ENCODE measurements at regions not wholly inside any gene's neighbourhood (a gene's known extent, or its start where the extent isn't known, plus 50 kb on each side); places are given as distances from the start of the nearest gene placed in this dataset.
A peak's percentile ranks its signal among the peaks of the same experiment; 100 is the strongest.

GRCh38 chr2:160868891-160869290 lies 291.3 kb upstream of the TANK start:
- Mint-ChIP-seq H3K36me3 (no peaks in the 10 kb centered on the region), H3K27ac (no peak overlapping the region), H3K4me3 (no peak overlapping the region), H3K27me3 (ENCODE audit: low read depth) (no peaks in the 10 kb centered on the region), H3K9me3 (no peaks in the 10 kb centered on the region), H3K4me1 (peaks cover 11% of the 10 kb centered on the region)
- DNase-seq (ENCODE audit: low spot score in 2 of 2, unreplicated experiment in 2 of 2) = no peak
- TF ChIP-seq, protein P1, sequence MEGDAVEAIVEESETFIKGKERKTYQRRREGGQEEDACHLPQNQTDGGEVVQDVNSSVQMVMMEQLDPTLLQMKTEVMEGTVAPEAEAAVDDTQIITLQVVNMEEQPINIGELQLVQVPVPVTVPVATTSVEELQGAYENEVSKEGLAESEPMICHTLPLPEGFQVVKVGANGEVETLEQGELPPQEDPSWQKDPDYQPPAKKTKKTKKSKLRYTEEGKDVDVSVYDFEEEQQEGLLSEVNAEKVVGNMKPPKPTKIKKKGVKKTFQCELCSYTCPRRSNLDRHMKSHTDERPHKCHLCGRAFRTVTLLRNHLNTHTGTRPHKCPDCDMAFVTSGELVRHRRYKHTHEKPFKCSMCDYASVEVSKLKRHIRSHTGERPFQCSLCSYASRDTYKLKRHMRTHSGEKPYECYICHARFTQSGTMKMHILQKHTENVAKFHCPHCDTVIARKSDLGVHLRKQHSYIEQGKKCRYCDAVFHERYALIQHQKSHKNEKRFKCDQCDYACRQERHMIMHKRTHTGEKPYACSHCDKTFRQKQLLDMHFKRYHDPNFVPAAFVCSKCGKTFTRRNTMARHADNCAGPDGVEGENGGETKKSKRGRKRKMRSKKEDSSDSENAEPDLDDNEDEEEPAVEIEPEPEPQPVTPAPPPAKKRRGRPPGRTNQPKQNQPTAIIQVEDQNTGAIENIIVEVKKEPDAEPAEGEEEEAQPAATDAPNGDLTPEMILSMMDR (IDR thresholded peaks at IDR 0.05; ENCODE audit: unreplicated experiment) = no peak

- H3K27me3 Mint-ChIP-seq (ENCODE audit: low read depth) = no peaks in the 10 kb centered on the region
- H3K4me3 Mint-ChIP-seq = no peak overlapping the region
- no peak overlapping the region for H3K27ac Mint-ChIP-seq
- H3K36me3 Mint-ChIP-seq = no peaks in the 10 kb centered on the region
- TF ChIP-seq, protein P1 (IDR thresholded peaks at IDR 0.05; ENCODE audit: unreplicated experiment) = no peak
- H3K9me3 Mint-ChIP-seq = no peaks in the 10 kb centered on the region
- no peak for DNase-seq (ENCODE audit: low spot score in 2 of 2, unreplicated experiment in 2 of 2)
- peaks cover 11% of the 10 kb centered on the region for H3K4me1 Mint-ChIP-seq
Measured at GRCh38 chr2:160869411-160869810, 290.8 kb upstream of the TANK start.

DNA sequence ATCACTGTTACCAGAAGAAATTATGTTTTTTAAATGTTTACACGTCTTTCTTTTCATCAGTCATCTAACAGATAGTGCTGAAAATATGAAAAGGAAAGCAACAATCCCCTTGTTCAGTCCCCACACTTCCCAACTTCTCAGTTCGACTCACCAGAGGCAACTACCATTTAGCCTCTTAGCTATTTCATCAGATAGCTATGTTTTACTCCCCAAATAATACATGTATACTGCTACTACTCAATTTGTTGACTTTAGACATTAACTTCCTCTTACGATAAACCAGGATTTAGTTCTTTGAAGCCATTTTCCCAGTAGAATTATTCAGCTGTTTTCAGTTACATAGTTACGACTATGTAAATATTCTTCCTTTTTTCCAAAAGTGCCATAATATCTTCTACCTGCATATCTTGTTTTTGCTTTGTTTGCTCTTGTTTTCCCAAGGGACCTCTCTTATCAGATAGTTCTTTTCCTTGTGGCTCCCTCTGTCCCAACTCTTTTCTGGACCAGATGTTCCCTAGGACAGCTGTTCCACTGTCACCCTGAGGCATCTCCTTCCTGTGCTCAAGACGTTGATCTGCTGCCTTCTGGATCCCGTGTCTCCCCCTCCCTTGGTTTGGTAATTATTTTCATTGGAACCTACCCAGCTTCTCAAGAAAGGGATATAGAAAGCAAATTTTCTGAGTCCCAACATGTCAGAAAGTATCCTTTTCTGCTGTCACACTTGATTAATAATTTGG lies 289.3 kb upstream of the TANK start:
- H3K27me3 Mint-ChIP-seq (ENCODE audit: low read depth) = no peaks in the 10 kb centered on the region

GRCh38 chr2:160871953-160872352 lies 288.3 kb upstream of the TANK start:
- DNase-seq (ENCODE audit: low spot score in 2 of 2, unreplicated experiment in 2 of 2) = no peak
- H3K4me1 Mint-ChIP-seq = peaks cover 11% of the 10 kb centered on the region
- no peak overlapping the region for H3K4me3 Mint-ChIP-seq
- H3K36me3 Mint-ChIP-seq = no peaks in the 10 kb centered on the region
- no peaks in the 10 kb centered on the region for H3K9me3 Mint-ChIP-seq
- H3K27me3 Mint-ChIP-seq (ENCODE audit: low read depth) = no peaks in the 10 kb centered on the region
- TF ChIP-seq, protein P1 (IDR thresholded peaks at IDR 0.05; ENCODE audit: unreplicated experiment) = no peak
- no peak overlapping the region for H3K27ac Mint-ChIP-seq

More for the DNA sequence above, 289.3 kb upstream of the TANK start:
- no peak for DNase-seq (ENCODE audit: low spot score in 2 of 2, unreplicated experiment in 2 of 2)
- H3K9me3 Mint-ChIP-seq = no peaks in the 10 kb centered on the region
- TF ChIP-seq, protein P1 (IDR thresholded peaks at IDR 0.05; ENCODE audit: unreplicated experiment) = no peak
- no peak overlapping the region for H3K4me3 Mint-ChIP-seq
- peak overlapping the region; percentile 58 for H3K27ac Mint-ChIP-seq
- no peaks in the 10 kb centered on the region for H3K36me3 Mint-ChIP-seq
- peaks cover 11% of the 10 kb centered on the region for H3K4me1 Mint-ChIP-seq

GRCh38 chr2:160876029-160876428 lies 284.2 kb upstream of the TANK start:
- Mint-ChIP-seq H3K9me3 (no peaks in the 10 kb centered on the region), H3K4me1 (peaks cover 6% of the 10 kb centered on the region), H3K36me3 (no peaks in the 10 kb centered on the region), H3K27me3 (ENCODE audit: low read depth) (no peaks in the 10 kb centered on the region), H3K4me3 (no peak overlapping the region), H3K27ac (no peak overlapping the region)
- DNase-seq (ENCODE audit: low spot score in 2 of 2, unreplicated experiment in 2 of 2) = no peak
- TF ChIP-seq, protein P1 (IDR thresholded peaks at IDR 0.05; ENCODE audit: unreplicated experiment) = no peak
